NCI-H510A (cell line): ENCODE measurements at regions not wholly inside any gene's neighbourhood (a gene's known extent, or its start where the extent isn't known, plus 50 kb on each side); places are given as distances from the start of the nearest gene placed in this dataset.

Experiments
- DNase-seq: peaks from one replicate; lab custom pipeline; 2025; lab: John Stamatoyannopoulos, UW

DNA sequence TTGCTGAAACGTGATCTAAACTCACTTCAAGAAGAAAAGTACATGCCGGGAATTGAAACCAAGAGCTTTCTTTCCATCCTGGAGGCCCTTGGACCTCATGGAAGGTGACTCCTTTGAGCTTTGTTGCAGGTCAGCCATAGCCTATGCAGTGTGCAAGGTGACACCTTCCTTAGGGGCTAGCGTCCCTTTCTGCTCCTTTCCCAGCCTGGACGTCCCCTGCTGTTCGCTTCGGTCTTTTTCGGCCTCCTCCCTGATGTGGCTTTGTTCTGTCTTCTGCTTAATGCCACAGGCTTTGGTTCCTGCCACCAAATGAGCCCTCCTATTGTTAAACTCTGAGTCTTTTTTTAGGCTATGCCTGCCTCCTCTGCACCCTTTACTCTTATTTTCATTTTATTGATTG lies 308.8 kb downstream of the BRINP2 start:
- DNase-seq: no peak

- DNase-seq: no peak
These were observed 305.9 kb downstream of the BRINP2 start for GRCh38 chr1:177476676-177477075.

GRCh38 chr1:177472567-177472966 lies 301.8 kb downstream of the BRINP2 start:
- DNase-seq: no peak

- DNase-seq: no peak
These were observed 300.5 kb downstream of the BRINP2 start for GRCh38 chr1:177471244-177471643.

- no peak for DNase-seq
These were observed 298.8 kb downstream of the BRINP2 start for GRCh38 chr1:177469519-177469918.

GRCh38 chr1:177466286-177466685 lies 295.5 kb downstream of the BRINP2 start:
- no peak for DNase-seq

GRCh38 chr1:177464686-177465085 lies 293.9 kb downstream of the BRINP2 start:
- no peak for DNase-seq

DNA sequence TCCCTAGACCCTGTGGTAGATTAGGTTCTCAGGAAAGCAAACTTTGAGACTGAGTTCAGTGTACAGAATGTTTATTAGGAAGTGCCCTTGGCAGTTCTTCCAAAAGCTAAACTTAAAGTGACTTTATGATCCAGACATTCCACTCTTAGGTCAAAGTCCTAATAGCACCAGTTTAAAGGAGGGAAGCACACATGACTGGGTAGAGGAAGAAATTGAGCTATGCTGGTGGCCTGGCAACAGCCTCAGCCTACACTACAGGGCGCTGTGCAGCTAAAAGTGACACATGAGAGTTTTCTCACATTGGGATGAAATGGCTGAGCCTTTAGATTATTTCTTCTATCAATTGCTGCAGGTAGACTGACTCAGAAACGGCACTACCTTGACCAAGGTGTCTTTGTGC lies 280.4 kb downstream of the BRINP2 start:
- DNase-seq: no peak

DNA sequence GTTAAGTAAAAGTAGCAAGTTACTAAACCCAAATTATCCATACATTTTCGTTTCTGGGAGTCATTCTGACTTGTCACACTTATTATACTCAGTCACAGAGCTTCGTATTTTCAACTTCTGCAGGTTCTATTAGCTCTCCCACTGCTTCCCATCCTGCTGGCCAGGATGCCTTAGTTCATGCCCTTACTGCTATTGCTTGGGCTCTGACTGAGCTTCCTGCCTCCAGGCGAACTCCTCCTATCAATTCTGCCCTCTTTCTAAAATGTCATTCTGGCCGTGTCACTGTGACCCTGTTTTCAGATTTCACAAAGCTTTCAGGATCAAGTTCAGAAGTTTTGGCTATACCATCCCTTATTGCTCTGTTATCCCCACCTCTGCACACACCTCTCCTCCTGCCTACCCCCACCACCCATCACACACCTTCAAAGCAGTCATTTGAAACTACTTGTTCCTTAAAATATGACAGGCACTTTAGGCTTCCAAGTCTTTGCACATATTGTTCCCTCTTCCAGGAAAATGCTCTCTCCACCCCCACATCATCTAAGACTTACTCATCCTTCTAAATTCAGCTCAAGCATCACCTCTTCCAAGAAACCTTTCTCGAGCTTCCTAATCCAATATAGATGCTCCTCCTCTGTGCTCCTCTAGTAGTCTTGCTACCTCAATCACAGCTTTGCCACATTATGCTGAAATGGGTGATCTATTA lies 278.0 kb downstream of the BRINP2 start:
- no peak for DNase-seq

DNA sequence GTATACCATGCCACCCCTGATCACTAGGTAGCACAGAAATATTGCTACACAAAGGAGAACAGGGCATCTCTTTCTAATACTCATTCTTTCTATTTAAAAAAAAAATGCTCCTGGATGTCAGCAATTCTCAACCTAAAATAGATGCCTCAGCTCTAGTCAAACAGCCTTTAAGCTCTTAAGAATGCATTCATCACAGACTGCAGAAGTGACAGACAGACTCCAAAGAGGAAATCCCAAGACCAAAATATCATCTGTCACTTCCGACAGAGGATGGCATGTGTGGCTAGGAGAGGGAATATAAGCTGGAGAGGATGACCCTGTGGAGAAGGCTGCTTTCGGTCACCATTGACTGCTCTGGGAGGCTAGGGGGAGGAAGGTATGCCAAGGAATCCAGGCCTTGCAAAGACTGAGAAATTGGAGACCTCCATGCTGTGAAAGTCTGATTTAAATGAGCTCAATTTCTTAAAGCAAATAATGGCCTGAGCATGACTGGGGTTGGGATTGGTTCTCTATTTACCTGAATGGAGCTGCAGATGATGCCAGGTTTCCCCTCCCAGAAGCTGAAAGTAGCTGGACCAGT lies 277.4 kb downstream of the BRINP2 start:
- DNase-seq: no peak

- DNase-seq: no peak
These were observed 274.4 kb downstream of the BRINP2 start for GRCh38 chr1:177444997-177445746.

DNA sequence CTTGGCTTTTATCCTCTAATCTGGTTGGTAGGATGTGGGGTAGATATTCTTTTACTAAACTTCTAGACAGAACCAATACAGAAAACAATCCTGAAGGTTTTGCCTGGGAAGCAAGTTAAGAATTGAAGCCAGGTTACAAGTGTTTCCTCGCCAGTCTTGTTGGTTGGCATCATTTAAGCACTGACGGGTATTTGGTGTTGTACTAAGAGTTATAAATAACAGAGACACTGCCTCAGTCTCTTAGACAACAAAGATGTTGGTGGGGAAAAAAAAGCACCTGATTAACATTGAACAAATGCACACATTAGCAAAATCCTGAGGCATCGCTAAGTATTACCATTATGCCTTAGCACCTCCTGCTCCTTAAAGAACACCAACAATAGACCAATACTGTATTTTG lies 272.2 kb downstream of the BRINP2 start:
- DNase-seq: no peak

DNA sequence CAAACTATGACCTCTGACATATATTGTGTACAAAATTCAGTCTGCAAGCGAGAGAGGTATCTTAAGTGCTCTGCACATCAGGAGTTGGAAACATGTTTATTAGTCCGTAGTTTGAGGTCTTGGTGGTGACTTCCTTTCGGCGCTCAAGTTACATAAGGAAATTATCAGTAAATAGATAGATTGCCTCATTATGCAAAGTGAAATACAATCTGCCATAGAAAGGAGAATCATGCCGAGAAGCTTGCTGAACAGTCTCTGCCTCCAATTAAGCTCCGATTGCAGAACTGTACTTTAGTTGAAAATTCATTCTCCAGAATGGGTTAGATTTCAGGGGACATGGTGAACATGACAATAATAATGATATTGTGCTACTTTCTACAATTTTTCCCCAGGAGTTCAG lies 271.8 kb downstream of the BRINP2 start:
- DNase-seq: no peak

DNA sequence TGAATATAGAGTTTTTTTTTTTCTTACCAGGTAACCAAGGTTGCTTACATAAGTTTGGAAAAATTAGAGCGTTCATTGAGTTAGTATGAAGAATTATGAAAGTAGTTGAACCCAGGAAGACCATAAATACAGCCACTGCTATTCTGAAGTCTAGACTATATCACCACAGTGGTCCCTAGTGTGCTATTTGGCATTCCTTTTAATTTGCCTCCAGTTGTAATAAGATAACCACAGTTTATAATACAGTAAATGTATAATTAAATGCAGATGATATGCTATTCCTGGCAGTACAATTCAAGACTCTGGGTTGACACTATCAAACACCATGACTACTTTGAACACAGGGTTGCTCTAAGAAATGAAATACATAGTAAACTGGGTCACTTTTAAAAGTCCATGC lies 270.5 kb downstream of the BRINP2 start:
- no peak for DNase-seq

- DNase-seq: no peak
These were observed 270.1 kb downstream of the BRINP2 start for GRCh38 chr1:177440821-177441220.

DNA sequence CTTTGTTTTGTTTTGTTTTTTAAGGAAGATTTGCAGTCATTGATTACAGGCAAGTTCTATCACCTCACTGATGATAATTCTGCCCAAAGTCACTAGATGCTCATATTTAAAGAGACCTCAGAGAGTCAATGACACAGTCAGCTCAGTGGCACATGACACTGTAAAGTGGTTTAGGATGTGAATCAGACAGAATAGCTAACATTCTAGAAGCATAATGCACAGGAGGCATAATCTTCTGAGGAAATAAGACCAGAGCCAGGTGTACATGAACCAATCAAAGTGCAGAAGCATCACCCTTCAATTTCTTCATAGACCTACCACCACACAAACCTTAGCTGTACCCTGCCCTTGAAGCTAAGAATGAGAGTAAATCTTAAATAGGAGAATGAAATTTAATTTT lies 268.5 kb downstream of the BRINP2 start:
- DNase-seq: no peak

- DNase-seq: no peak
These were observed 264.6 kb downstream of the BRINP2 start for GRCh38 chr1:177435364-177435763.

GRCh38 chr1:177432897-177433296 lies 262.1 kb downstream of the BRINP2 start:
- DNase-seq: no peak

GRCh38 chr1:177431123-177431522 lies 260.4 kb downstream of the BRINP2 start:
- DNase-seq: no peak

GRCh38 chr1:177429234-177429633 lies 258.5 kb downstream of the BRINP2 start:
- DNase-seq: no peak

- DNase-seq: no peak
These were observed 257.1 kb downstream of the BRINP2 start for GRCh38 chr1:177427811-177428210.

- DNase-seq: no peak
These were observed 255.7 kb downstream of the BRINP2 start for GRCh38 chr1:177426497-177426896.

GRCh38 chr1:177425199-177425598 lies 254.4 kb downstream of the BRINP2 start:
- no peak for DNase-seq
